ENCODE measurements at regions not wholly inside any gene's neighbourhood (a gene's known extent, or its start where the extent isn't known, plus 50 kb on each side); places are given as distances from the start of the nearest gene placed in this dataset.
"Not testable (repeated sequence)": the region's sequence is repeated elsewhere in the genome, so short reads cannot be mapped to it uniquely, and the experiment has no call there.

DNA sequence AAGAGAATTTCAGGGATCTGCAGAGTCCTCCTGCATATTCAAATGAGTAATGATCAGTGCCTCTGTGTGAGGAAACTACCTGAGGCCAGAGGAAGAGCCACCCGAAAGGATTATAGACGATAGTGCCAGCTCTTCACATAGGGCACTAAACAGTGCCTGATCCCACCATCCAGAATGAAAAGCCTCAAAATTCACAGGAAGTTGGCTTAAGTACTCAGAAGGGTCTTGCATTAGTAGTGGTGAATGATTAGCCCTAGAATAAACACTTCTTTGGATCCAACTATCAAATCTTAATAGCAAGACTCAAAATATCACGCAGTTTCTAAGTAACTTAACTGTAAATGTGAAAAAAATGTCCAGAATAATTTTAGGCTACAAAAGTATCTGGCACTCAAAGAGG, 324.4 kb downstream of the ZNF674 start:
- no peak for DNase-seq

DNA sequence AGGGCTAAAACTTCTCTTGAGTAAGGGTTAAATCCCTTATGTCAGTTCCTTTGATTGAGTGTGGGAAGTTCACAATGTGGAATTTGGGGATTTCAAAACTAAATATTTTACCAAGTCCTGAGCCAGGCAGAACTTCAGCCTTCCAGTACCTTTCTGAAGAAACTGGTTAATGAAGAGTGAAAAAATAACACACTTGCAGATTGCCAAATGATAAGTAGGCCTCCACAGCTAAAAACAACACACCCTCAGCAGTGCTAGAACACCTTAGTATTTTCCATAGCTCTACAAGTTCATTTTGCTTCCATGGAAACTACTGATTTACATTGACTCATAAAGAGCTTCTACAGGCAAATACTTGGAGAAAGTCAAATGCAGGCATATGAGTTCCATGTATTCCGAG, 326.8 kb downstream of the ZNF674 start:
- DNase-seq = no peak

GRCh38 chrX:46216406-46216805, 328.8 kb downstream of the ZNF674 start:
- no peak for DNase-seq

DNA sequence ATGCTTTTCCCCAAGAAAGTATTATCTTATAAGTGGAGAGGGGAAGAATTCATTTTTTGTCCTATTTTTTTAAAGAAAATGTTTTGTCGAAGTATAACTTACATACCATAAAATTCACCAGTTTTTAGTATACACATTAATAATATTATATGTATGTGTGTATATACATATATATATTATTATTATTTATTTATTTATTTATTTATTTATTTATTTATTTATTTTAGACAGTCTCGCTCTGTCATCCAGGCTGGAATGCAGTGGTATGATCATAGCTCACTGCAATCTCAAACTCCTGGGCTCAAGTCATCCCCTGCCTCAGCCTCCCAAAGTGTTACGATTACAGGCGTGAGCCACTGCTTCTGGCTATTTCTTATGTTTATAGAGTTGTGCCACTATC, 334.1 kb downstream of the ZNF674 start:
- no peak for DNase-seq

DNA sequence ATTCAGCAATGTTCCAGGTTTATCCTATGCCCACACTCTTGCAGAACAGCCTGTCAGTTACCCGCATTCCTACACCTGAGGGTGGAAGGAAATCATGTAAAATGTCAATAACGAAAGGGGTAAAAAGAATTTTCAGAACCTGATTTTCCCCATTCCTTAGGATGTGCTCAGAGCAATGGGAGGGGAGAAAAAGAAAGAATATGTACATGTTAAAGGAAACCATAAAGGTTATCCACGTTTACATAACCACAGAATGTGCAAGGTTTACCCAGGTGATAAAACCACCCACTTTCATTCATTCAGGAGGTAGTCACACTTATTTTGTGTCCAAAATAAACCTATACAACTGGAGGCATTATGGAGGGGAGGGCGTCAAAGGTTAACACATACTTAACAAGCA, 335.5 kb downstream of the ZNF674 start:
- DNase-seq = no peak

- no peak for DNase-seq
Measured at GRCh38 chrX:46209037-46209436, 336.2 kb downstream of the ZNF674 start.

DNA sequence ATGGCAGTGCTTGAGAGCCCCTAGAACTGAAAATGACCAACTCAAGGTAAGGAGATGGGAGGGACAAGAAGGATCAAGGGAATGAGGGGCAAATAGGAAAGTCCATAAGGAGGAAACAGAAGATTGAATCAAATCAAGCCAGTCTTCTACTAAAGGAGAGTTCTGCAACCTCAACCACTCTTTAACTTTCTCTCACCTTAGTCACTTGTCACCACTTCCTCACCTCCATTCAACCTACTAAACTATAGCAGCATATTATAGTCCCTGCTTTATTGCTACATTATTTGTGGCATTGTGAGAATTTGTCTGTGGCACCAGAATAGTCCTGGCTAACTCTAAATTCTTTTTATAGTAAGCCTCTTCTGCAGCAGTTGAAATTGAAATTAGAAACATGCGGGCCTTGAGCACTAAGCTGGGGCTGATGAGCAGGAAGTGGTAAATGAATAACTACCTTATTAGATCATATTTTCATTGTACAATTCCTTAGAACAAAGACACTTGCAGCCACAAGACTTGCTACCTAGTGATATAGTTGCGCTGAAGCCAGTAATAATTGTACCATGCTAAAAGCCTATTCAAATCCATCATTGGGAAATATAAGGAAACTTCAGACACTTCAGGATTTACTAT, 336.9 kb downstream of the ZNF674 start:
- DNase-seq = peak; percentile 4

GRCh38 chrX:46204721-46205422, 340.3 kb downstream of the ZNF674 start:
- DNase-seq = no peak

- DNase-seq = no peak
Measured at GRCh38 chrX:46202733-46203514, 342.3 kb downstream of the ZNF674 start.

- no peak for DNase-seq
Measured at GRCh38 chrX:46200413-46200812, 344.8 kb downstream of the ZNF674 start.

DNA sequence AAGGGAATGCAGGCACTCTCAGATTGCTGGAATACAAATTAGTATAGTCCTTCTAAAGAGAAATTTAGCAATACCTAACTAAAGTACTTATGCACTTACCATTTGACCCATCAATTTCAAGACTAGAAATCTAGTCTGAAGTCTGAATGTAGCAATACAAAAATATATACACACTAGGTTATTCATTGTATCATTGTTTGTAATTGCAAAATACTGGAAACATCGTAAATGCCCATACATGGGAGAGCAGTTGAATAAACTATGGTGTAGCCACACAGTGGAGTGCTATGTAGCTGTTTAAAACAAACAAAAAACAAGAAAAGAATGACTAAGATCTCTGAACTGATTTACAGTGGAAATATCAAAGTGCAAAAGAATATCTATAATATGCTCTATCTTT, 346.4 kb downstream of the ZNF674 start:
- DNase-seq = no peak

GRCh38 chrX:46186811-46187106, 358.5 kb downstream of the ZNF674 start:
- not testable (repeated sequence) for DNase-seq

GRCh38 chrX:46185923-46186810, 359.1 kb downstream of the ZNF674 start:
- no peak for DNase-seq

- DNase-seq = no peak
Measured at GRCh38 chrX:46184749-46185148, 360.5 kb downstream of the ZNF674 start.

- peak; percentile 43 for DNase-seq
Measured at GRCh38 chrX:46180258-46180687, 364.9 kb downstream of the ZNF674 start.

DNA sequence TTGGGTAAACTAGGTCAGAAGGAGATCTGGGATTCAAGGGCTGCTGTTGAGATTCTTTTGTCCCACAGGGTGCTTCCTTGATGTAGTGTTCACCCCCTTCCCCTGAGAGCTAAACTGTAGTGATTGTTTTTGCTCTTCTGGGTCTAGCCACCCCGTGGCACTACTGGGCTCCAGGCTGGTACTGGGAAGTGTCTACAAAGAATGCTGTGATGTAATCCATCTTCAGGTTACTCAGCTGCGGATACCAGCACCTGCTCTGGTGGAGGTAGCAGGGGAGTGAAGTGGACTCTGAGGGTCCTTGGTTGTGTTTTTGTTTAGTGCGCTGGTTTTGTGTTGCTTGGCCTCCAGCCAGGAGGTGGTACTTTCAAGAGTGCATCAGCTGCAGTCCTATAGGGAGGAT, 365.5 kb downstream of the ZNF674 start:
- DNase-seq = no peak

DNA sequence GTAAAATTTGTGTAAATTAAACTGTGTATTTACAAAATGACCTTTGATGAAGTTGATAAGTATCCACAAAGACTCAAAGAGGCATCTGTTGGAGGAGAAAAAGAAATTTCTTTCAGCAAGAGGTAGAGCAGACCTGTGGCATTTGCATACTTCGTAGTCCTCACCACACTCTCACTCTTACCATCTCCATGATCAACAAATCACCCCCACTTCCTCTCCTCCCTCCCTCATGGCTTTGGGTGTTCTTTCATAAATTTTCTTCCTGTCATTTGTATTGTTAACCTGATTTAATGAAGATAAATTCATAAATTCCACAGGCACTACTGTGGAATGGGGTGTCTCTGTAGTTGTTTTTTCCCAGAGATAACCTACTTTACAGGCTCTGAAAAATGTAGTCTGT, 366.5 kb downstream of the ZNF674 start:
- DNase-seq = no peak

DNA sequence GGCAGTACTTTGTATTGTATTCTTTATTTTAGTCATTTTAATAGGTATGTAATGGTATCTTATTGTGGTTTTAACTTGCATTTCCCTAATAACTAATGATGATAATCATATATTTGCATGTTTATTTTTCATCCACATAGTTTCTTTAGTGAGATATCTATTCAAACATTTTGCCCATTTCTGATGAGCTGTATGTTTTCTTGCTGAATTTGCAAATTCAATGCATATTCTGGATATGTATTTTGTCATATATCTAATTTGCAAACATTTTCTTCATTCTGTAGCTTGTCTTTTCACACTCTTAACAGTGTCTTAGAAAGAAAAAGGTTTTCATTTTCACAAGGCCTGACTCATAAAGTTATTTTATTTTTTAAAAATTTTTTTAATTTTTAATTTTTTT, 372.1 kb downstream of the ZNF674 start:
- DNase-seq = no peak

- DNase-seq = not testable (repeated sequence)
Measured at GRCh38 chrX:46171457-46171856, 373.8 kb downstream of the ZNF674 start.

DNA sequence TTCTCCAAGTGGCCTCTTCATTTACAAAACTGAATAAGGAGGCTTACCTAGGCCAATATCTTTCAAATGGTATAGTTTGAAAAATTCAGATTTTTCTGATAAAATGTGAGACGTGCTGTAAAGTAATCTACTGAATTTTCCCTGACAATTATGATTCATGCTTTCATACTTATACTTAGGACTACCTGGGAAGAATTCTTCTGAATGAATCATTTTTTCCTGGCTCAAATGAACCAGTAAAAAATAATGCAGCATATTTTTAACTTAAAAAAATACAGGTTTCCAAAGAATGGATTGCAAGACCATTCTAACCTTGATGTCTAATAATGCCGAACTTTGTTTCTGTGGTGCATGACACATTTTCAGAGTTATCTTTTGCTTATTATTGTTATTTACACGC, 375.4 kb downstream of the ZNF674 start:
- no peak for DNase-seq

DNA sequence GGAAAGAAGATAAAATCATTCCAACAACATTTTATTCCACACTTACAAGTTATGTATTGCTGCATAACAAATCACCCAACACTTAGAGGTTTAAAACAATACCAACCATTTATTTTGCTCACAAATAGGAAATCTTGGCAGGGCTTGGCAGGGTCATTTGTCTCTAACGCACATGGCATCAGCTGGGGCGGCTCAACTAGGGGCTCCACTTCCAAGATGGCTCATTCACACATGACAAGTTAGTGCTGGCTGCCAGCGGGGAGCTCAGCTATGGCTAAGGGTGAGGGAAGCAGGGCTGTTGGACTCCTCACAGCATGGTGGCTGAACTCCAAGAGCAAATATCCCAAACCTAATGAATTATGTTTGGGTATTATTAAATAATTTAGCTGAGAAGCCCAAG, 377.0 kb downstream of the ZNF674 start:
- DNase-seq = no peak

DNA sequence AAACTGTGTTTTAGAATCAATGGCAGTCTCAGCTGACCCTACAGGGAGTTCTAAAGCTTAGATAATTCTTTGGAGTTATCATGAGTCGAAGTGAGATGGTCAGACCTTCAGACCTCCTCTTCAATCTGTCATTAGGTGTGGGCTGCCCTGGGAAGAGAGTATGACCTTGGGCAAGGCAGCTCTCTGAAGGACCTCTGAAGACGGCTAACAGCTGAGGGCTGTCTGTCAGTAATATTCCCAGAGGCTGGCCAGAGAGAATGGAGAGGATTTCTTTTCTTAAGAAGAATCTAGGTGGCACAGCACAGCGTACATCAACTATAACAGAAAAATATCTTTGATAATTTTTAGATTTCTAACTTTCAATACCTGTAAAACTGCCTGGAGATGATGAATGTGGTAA, 379.4 kb downstream of the ZNF674 start:
- DNase-seq = no peak

GRCh38 chrX:46165411-46165810, 379.8 kb downstream of the ZNF674 start:
- no peak for DNase-seq

All from dermis blood vessel endothelial cell (primary cell).